ACC112 (cell line): ENCODE measurements at regions not wholly inside any gene's neighbourhood (a gene's known extent, or its start where the extent isn't known, plus 50 kb on each side); places are given as distances from the start of the nearest gene placed in this dataset.
"Not testable (repeated sequence)": the region's sequence is repeated elsewhere in the genome, so short reads cannot be mapped to it uniquely, and the experiment has no call there.

ENCODE experiments used
- H2AFZ ChIP-seq: fragments of 200-600 bp; sonication (generic); one replicate; pipeline ENCODE4 v1.6.0; 2017; ENCODE audit warnings: antibody characterized with exemption, low read length; ENCODE audit not compliant: unreplicated experiment
- H3K27ac ChIP-seq: fragments of 200-600 bp; sonication (generic); 2 replicates; pipeline ENCODE4 v1.5.1; 2014; ENCODE audit warnings: low read depth, mild to moderate bottlenecking, antibody characterized with exemption, low read length, moderate library complexity
- H3K27me3 ChIP-seq: fragments of 200-600 bp; sonication (generic); 2 replicates; pipeline ENCODE4 v1.6.1; 2014; ENCODE audit warnings: mild to moderate bottlenecking, antibody characterized with exemption, low read length, moderate library complexity, mixed read lengths; ENCODE audit not compliant: insufficient read depth
- H3K36me3 ChIP-seq: fragments of 200-600 bp; sonication (generic); 2 replicates; pipeline ENCODE4 v1.6.1; 2016; ENCODE audit warnings: mild to moderate bottlenecking, antibody characterized with exemption, low read length, moderate library complexity, mixed read lengths; ENCODE audit not compliant: insufficient read depth
- H3K4me1 ChIP-seq: fragments of 200-600 bp; sonication (generic); one replicate; pipeline ENCODE4 v1.6.1; 2016; ENCODE audit warnings: low read length, mixed read lengths; ENCODE audit not compliant: insufficient read depth, unreplicated experiment, control insufficient read depth
- H3K4me3 ChIP-seq: fragments of 200-600 bp; sonication (generic); 2 replicates; pipeline ENCODE4 v1.5.1; 2014; ENCODE audit warnings: mild to moderate bottlenecking, low read depth, low read length
- H3K79me2 ChIP-seq: fragments of 200-600 bp; sonication (generic); one replicate; pipeline ENCODE4 v1.6.0; 2016; ENCODE audit warnings: low read length; ENCODE audit not compliant: control insufficient read depth, unreplicated experiment, insufficient read depth

DNA sequence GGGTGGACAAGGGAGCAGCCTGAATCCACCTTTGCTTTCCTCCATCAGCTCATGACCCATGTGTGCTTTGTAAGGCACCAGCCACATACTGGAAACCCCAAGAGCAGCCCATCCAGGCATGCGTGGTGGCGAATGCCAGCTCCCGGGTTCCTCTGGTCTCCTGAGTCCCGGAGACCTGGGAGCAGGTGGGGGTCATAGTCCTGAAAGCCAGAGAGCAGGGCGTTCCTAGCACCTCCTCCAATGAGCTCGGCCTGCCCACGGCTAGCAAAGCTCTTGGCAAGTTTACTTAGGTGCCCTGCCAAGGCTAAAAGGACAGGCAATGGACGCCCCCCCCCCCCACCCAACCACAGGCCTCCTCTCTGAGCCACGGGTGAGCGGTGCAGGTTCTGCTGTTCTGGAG, 3960.2 kb upstream of the TPTE start:
- not testable (repeated sequence) for H3K36me3 ChIP-seq, H3K27me3 ChIP-seq, H3K4me3 ChIP-seq, H3K79me2 ChIP-seq, H3K4me1 ChIP-seq, H3K27ac ChIP-seq, H2AFZ ChIP-seq

GRCh38 chr21:6561578-6561977, 3959.8 kb upstream of the TPTE start:
- not testable (repeated sequence) for H2AFZ ChIP-seq, H3K36me3 ChIP-seq, H3K79me2 ChIP-seq, H3K4me1 ChIP-seq, H3K27ac ChIP-seq, H3K27me3 ChIP-seq, H3K4me3 ChIP-seq

- not testable (repeated sequence) for H3K27ac ChIP-seq, H3K4me3 ChIP-seq, H3K79me2 ChIP-seq, H3K36me3 ChIP-seq, H3K4me1 ChIP-seq, H2AFZ ChIP-seq, H3K27me3 ChIP-seq
These were observed 3956.7 kb upstream of the TPTE start for GRCh38 chr21:6564543-6565166.

DNA sequence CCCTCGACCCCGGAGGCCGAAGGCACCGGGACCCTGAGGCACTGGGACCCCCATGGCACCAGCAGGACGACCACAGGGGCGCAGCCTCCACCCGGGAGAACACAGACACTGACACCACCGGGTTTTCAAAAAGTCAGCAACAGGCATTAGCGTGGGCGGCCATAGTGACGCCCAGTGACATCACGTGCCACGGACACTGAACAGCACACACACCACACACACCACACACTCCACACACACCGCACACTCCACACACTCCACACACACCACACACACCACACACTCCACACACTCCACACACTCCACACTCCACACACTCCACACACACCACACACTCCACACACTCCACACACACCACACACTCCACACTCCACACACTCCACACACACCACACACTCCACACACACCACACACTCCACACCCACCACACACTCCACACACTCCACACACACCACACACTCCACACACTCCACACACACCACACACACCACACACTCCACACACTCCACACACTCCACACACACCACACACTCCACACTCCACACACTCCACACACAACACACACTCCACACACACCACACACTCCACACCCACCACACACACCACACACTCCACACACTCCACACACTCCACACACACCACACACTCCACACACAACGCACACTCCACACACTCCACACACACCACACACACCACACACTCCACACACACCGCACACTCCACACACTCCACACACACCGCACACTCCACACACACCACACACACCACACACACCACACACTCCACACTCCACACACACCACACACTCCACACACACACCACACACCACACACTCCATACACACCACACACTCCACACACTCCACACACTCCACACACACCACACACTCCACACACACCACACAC, 3955.9 kb upstream of the TPTE start:
- not testable (repeated sequence) for H3K4me1 ChIP-seq, H2AFZ ChIP-seq, H3K4me3 ChIP-seq, H3K27ac ChIP-seq, H3K36me3 ChIP-seq, H3K79me2 ChIP-seq, H3K27me3 ChIP-seq

DNA sequence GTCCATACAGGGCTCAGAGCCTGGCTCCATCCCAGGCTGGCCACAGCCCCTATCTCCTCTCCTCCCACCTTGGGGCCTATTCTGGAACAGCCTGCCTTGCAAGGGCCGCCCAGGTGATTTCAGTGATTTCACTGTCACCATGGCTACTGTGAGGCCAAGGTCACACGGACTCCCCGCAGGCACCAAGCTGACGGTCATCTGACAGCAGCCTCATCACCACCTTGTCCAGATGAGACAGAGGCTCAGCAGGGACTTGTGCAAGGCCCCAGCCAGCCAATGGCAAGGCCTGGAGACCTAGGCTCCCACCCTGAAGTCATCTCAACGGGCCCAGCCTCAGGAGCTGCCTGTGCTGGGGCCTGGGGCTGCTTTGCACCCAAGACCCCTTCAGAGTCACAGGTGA, 3953.8 kb upstream of the TPTE start:
- H3K4me3 ChIP-seq, H3K4me1 ChIP-seq, H3K27me3 ChIP-seq, H2AFZ ChIP-seq, H3K36me3 ChIP-seq, H3K79me2 ChIP-seq, H3K27ac ChIP-seq: not testable (repeated sequence)

DNA sequence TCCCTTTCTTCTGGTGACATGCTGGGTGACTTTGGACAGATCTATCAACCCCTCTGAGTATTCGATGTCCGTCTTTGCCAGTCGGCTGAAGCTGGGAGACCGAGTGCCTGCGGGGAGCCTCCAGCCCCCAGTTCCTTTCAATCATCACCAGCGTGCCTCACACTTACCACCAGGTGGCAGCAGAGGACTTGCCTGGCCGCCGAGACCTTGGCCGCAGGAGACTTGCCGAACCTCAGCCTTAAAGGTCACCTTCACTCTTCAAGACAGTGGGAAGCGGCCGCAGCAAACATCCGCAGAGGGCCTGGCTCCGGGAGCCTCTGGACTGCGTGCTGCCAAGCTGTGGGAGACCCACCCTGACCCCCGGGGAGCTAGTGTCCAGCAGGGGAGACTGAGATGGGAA, 3952.2 kb upstream of the TPTE start:
- not testable (repeated sequence) for H3K27ac ChIP-seq, H3K27me3 ChIP-seq, H3K4me3 ChIP-seq, H3K36me3 ChIP-seq, H3K79me2 ChIP-seq, H3K4me1 ChIP-seq, H2AFZ ChIP-seq

GRCh38 chr21:6569587-6570392, 3951.6 kb upstream of the TPTE start:
- H3K4me1 ChIP-seq, H3K27ac ChIP-seq, H3K27me3 ChIP-seq, H2AFZ ChIP-seq, H3K4me3 ChIP-seq, H3K36me3 ChIP-seq, H3K79me2 ChIP-seq: not testable (repeated sequence)

- H3K27ac ChIP-seq, H3K27me3 ChIP-seq, H3K4me1 ChIP-seq, H3K79me2 ChIP-seq, H2AFZ ChIP-seq, H3K36me3 ChIP-seq, H3K4me3 ChIP-seq: not testable (repeated sequence)
These were observed 3950.5 kb upstream of the TPTE start for GRCh38 chr21:6570700-6571368.

- H3K36me3 ChIP-seq, H3K79me2 ChIP-seq, H3K4me3 ChIP-seq, H3K27ac ChIP-seq, H3K4me1 ChIP-seq, H3K27me3 ChIP-seq, H2AFZ ChIP-seq: not testable (repeated sequence)
These were observed 3947.8 kb upstream of the TPTE start for GRCh38 chr21:6573576-6573975.

GRCh38 chr21:6579801-6580200, 3941.6 kb upstream of the TPTE start:
- not testable (repeated sequence) for H2AFZ ChIP-seq, H3K36me3 ChIP-seq, H3K27ac ChIP-seq, H3K79me2 ChIP-seq, H3K27me3 ChIP-seq, H3K4me3 ChIP-seq, H3K4me1 ChIP-seq
